GM19043 (cell line): ENCODE measurements at regions not wholly inside any gene's neighbourhood (a gene's known extent, or its start where the extent isn't known, plus 50 kb on each side); places are given as distances from the start of the nearest gene placed in this dataset.

Source experiments
- ATAC-seq: cut with Tn5 transposase; IDR thresholded peaks from one replicate; pipeline ENCODE4 v1.9.1; 2021; ENCODE audit warnings: low read depth; ENCODE audit not compliant: unreplicated experiment

DNA sequence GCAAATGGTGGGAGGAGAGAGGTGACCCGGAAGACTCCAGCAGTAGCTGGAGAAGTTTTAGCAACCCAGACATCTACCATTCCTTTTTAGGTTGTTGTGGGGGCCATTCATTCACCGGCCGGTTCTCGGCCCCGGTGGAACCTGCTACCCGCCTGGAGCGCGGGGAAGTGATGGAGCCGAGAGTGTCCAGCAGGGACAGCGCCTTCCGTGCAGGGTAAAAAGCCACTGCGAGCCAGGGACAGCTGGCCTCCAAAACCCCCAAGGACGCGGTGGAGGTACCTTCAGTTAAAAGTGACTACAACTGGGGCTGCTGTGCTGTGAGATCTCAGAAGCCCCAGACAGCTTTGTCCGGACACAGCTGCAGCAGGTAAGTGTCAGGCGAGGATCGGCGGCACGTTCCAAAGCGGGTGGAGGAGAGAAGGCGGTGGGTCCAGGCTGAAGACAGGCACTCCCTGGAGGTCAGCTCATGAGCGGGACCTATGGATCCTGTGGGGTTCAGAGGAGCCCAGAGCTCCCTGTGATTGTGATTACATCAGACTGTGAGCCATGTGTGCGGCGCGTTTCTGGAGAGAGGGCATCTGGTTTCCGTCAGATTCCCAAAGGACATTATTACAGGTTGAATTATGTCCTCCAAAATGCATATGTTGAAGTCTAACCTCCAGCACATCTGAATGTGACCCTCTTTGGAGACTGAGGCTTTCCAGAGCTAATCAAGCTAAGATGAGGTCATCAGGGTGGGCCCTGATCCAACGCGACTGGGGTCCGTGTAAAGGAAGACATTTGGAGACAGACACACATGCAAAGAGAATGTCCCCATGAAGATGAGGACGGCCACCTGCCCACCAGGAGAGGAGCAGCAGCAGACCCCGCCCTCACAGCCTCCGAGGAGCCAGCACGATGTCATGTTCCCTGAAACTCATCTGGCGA lies 276.3 kb downstream of the EIPR1 start:
- ATAC-seq: no peak

DNA sequence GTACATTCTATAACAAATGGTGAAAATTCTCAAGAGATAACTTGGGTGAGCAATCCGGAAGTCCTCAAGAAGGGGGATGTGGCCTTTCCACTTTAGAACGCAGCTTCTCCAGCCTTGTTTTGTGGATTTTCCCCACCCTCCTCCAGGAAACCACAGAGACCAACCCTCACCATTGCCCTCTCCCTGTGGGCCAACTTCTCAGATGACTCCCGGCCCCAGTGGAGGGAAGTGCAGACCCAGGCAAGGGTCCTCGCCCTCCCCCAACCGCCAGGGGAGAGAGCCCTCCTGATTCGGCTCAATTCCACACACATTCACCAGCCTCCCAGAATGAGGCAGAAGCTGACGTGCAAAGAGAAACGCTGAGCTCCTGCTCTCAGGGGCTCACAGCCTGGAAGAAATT lies 277.2 kb downstream of the EIPR1 start:
- no peak for ATAC-seq

DNA sequence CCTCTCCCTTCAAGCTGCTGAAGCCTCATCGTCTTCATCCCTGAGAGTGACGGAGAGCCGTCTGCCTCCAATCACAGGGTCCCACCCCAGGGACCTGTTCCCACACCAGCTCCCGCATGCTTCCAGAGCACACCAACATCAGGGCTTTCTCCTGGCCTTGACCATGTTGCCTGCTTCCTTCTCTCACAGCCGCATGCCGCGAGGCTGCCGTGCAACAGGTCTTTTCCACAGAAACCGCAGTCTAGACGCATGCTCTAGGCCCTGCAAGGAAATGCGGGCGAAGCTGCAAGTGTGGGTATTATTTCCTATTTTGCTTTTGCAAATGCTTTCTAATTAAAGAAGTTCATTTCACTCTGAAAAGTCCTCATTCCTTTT lies 277.8 kb downstream of the EIPR1 start:
- ATAC-seq: no peak

DNA sequence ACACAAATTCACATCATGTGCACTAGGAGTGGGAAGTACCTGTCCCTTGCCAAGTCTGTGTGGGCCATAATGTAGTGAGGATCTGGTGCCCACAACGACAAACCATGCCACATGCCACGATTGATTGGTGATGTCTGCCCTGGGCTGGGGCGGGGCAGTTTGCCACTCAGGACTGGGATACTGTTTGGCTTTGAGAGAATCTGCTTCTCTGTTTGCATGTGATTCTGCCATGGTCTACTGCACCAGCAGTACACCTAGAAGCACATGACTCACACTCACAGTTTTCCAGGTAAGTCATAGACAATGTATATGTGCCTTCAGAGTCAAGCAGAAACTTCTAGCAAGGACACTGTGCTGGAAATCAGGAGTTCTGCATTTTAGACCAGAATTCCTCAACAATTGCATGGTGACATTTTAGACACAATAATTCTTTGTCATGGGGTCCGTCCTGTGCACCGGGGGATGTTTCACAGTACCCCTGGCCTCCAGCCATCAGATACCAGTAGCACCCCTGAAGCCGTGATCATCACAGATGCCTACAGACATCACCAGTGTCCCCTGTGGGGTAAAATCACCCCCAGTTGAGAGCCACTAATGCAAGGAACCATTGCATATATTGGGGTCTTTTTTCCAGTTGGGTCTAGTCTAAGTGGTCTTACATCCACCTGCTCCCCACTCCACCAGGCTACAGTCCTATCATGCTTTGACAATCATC lies 278.3 kb downstream of the EIPR1 start:
- ATAC-seq: no peak

DNA sequence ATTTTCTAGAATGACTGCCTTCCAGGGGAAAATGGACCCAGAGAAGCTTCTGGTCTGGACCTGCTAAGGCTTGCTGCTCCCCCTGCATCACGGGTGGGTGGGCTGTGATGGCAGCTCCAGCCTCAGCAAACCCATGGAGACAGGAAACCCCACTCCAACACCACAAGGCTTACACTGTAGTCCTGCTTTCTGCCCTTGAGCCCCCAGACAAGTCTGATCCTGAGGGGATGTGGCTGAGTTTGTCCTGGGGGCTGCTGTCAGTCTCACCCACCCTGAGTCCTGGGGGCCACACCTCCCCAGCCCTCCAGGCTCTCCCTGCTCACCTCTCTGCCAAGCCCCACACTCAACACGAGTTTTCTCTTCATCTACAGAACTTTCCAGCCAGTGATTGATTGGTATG lies 279.4 kb downstream of the EIPR1 start:
- no peak for ATAC-seq

DNA sequence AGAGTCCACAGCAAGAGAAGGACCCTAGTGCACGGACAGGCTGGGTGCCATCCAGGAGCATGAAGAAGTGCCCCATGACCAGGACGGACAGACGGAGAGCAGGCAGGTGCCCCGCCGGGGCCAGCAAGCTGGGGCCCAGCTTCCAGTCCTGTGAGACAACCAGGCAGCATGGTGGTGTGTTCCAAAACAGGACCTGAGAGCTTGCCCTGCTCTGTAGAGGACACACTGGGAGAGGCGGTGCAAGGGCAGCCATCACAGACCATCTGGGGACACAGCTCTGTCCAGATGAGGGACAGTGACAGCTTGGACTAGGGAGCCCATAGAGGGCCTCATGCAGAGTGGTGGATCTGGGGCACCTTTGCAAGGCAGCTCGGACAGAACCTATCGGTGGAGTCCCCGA lies 279.8 kb downstream of the EIPR1 start:
- no peak for ATAC-seq

DNA sequence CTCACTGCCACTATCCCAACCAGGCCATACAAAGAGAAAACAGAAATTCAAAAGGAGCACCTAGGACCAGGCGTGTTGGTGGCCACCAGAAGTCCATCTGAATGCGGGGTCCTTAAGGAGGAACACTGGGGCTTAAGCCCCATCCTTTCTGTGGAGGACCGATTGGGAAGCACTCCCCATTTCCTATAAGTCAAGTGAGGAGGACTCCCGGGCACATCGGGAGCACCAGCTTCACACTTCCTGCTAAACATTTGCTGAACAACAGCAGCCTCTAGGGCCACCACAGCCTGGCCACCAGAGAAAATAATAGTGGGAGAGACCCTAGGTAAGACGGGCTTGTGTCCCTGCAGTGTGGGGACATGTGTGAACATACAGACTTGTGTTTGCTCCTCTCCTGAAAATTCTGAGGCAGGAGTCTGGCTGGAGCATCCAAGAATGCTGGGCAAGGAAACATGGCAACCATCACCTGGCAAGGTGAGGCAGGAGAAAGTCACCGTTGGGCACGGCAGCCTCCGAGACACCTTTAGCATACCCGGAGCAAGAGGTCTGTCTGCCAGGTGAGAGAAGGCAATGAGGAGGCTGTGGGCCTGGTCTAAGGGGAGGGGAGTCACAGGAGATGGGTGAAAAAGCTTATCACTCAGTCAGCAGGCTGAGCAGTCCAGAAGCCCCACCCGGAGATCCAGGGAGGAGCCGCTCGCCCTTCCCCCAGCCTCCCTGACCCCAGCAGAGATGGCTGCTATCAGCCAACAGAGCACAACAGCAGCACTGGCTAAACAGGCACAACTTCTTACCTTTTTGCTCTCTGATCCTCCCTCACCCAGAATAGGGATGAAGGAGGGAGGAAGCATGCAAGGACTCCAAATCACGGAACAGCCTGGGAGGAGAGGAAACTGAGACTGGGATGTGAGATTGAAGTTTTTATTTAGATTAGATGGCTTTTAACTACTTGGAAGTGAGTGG lies 282.3 kb downstream of the EIPR1 start:
- no peak for ATAC-seq

DNA sequence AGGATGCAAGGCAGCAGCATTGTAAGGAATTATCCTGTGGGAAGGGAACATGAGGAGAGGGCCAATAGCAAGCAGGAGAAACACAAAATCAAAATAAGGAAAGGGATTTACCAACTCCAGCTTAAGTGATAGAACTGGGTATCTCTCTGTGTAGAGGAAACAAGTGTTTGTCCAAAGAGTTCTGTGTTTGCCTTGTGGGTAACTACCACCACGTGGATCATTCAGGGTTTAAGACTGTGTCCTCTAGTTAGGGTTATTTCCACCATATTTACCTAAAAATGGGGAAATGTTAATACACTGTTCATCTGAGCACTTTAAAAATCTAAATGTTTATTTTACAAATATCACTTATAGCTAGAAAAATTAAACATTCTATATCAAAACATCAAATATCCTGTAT lies 283.3 kb downstream of the EIPR1 start:
- no peak for ATAC-seq

DNA sequence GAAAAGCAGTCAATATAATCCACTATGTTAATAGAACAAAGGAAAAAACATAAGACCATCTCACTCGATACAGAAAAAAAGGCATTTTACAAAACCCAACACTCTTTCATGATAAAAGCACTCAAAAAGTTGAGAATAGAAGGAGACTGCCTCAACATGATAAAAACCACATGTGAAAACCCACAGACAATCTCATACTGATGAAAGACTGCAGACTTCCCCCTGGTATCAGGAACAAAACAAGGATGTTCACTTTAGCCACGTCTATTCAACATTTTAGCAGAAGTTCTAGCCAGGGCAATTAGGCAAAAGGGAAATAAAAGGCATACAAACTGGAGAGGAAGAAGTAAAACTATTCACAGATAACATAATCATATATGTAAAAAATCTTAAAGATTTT lies 285.9 kb downstream of the EIPR1 start:
- no peak for ATAC-seq

DNA sequence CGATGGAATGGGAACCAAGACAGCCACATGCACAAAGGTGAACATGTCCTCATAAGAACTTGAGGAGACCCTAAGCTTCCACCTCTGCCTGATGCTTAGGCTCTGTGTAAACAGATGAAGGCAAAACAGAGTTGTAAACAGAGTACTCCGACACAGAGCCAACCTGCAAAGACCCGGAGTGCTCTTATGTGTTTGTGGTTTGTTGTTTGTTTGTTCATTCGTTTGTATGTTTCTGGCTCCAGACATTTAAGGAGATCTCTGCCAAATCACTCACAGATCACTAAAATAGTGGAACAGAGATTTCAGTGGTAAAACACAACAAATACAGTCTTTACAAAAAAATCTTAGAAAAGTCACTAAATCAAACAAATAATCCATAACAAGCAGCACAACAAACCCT lies 294.9 kb downstream of the EIPR1 start:
- ATAC-seq: no peak

DNA sequence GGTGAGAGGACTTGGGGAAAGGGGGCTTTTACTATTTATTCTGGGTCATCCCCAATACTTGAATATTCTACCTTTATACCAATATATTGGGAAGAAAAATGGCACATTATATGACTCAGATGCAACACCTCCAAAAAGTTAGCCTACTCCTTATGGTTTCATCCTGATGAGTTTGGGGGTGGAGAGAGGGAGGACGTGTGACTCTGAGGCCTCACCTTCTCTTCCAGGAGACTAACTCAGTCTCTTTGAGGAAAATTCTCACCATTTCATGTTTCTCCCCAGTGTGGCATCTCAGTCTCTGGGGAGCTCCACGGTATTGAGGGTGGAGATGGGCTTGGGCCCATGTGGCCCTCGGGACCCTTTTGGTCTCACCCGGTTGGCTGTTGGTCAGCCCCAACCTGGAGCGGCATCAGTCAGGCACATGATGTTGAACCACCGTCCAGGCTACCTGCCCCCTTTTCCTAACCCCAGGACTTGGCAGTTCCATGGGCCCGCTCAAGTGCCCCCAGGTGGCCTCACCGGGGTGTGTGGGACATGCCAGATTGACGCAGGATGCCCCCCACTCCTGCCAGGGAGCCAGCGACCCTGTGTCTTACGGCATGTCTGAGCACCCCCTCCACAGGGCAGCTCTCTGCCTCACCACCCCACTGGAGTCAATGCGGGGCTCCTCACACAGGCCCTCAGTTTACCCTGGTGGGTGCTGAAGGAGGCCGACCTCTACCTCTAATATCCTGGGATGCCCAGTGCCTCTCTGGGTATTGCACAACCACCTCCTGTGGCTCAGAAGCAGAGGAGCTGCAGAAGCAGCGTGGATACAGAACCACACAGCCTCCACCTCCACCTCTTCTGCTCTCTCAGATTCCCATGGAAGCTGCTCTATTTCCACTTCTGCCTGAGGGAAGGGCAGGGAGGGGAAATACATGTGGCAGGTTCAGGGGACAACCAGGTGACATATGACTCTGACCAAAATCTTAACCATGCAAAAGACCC lies 297.4 kb downstream of the EIPR1 start:
- no peak for ATAC-seq

DNA sequence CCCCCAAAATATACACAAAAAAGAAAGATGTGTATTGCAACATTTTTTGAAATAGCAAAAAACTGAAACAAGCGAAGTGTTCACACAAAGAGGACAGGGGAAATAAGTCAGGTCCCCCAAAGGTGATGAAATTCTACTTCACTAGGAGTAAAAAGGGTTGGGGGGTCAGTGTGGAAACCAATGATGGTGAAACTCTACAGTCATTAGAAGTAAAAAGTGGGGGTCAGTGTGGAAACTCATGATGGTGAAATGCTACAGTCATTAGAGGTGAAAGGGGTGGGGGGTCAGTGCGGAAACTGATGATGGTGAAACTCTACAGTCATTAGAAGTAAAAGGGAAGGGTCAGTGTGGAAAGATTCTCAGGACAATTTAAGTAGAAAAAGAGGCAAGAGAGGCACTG lies 298.2 kb downstream of the EIPR1 start:
- no peak for ATAC-seq

DNA sequence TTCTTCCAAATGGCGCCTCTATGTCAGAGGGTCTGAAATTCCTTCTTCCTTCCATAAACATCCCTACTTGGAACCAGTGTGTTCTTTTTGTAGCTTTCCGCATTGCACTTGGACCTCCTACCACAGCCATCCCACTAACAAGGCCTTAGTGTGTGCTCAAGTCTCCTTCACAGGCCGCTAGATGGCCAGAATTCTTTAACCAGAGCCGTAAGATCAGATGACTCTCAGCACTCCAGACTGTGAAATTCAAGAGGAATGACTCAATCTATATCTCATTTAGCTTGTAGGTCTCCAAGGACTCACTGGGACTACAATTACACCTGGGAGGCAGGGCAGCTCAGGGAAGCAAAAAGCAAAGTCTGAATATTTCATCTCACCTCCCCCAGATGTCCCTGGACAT lies 298.9 kb downstream of the EIPR1 start:
- ATAC-seq: no peak

DNA sequence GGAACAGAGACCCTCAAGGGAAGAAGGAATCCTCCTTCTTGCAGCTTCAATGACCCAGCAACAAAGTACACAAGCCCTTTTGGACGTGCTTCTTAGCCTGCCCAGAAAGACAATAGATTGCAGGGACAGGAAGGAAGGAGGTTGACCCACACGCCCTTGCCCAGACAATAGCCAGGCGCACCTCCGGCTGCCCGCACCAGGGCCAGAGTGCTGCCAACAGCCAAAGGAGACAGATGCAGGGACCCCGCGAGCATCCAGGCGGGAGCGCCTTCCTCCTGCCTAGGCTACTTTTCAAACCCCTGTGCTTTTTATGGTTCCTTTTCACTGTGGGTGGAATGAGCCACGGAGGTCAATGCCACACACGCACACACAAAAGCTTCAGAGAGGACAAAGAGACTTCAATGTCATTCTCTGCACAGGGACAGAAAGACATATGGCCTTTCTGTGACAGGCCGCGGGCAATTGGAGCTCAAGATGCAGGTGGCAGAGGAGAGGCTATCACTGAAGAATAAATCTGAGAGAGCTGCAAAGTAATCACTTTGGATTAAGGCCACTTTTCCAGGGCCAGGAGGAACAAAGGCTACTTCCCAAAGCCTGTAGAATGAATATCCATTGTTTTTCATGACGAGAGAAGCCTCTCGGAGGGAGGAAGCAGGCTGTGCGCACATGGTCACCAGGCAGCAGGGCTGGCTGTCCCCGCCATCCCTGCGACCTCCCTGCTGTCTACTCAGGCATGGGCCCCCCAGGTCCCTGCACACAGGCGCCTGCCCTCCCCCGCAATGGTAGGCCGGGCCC lies 300.6 kb downstream of the EIPR1 start:
- ATAC-seq: no peak

DNA sequence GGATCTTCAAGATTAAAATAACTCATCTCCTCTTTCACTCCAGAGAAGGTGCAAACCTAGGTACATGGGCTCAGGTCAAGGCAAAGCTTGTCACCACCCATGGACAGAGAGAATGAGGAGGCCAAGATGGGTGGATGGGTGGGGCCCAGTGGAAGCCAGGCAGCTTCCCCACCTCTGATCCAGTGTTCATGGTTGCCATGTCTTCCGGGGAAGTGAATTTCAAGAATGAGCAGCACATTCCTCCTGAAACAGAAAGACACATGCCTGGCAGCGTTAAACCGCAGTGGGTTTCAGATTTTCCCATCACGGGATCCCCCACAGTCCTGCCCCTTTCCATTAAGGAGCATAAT lies 301.7 kb downstream of the EIPR1 start:
- ATAC-seq: no peak

DNA sequence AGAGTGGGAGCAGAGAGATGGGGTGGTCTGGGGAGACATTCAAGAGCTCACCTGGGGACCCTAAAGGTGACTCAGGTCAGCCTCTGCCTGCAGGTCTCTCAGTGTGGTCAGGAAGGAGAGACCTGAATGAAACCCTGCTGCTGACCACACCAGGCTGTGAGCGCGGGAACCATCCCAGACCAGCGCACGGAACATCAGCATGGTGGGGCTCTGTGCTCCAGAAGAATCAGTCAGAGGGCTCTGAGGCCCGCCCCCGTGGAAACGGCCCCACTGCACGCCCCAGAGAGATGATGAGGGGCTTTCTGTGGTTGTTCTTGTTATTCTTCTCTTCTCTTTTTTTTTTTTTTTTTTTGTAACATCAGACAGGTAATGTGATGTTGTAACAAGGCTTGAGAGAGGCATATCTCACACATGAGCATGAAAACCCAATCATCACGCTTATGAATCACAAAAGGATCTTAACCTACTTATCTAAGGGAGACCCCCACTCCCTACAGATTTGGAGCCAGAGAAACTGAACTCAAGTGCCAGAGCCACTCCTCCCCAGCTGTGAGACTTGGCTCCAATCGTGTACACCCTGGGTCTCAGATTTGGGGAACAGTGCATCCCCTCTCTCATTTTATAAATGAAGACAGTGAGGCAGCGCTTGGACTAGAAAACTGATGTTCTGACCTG lies 302.2 kb downstream of the EIPR1 start:
- ATAC-seq: no peak

DNA sequence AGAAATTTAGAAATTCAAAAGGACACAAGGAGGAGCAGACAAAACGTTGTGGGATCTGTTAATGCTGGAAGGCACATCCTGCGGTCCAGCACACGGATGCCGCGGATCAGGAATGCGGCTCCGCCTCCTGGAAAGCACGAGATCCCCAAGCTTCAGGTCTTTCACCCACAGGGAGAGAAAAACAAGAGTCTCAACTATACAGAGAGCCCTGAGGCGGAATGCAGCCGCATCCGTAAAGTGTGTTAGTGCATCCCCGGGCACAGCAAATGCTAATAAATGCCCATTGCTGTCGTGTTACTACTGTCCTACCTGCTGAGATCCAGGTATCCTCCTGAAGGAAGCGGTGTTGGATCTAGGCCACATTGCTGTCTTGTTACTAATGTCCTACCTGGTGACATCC lies 303.9 kb downstream of the EIPR1 start:
- ATAC-seq: no peak

DNA sequence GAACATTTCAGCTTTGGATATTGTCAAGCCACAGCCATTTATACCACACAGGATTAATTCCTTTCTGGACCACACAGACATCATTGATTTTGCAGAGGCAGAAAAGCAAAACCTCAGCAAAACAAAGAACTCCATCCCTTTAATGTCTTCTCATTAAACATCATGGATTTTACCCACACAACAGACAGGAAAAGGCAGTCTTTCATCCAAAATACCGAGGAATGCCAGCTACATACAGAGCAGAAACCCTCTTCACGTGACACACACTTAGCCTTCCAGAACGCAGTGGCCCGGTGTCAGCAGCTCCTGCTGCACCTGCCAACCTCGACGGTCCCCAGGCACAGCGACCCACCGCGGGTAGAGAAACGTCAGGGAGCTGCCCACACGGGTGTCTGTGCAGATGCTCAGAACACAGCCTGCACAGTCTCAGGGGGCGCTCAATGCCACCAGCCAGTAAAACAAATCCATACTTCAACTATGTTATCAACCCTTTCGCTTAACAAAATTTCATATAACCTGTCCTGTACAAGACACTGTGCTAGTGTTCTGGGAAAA lies 304.5 kb downstream of the EIPR1 start:
- no peak for ATAC-seq
